WTC11 (cell line): ENCODE measurements at regions not wholly inside any gene's neighbourhood (a gene's known extent, or its start where the extent isn't known, plus 50 kb on each side); places are given as distances from the start of the nearest gene placed in this dataset.

Source experiments
- ATAC-seq: fragments of 200-7000 bp; cut with Tn5 transposase; 2 replicates; pipeline ENCODE4 v1.10.0; 2021; ENCODE audit warnings: mild to moderate bottlenecking, moderate library complexity
- CTCF ChIA-PET: fragments of 300-600 bp; sonication (Branson Sonifier 250); formaldehyde crosslinking; loops from one replicate; lab custom pipeline; 2021; ENCODE audit warnings: antibody characterized with exemption; lab: Charles Lee
- POLR2A ChIA-PET: fragments of 350-600 bp; sonication (Branson Sonifier 250); formaldehyde crosslinking; loops from one replicate; lab custom pipeline; 2021; ENCODE audit warnings: antibody characterized with exemption; lab: Charles Lee
- DNase-seq: peaks from one replicate; pipeline ENCODE4 v3.0.0; 2021; ENCODE audit warnings: low spot score
- H3K27ac Mint-ChIP-seq: 2 replicates; pipeline ENCODE4 v1.8.0; 2021; ENCODE audit warnings: mixed read lengths
- H3K27me3 Mint-ChIP-seq: 2 replicates; pipeline ENCODE4 v1.8.0; 2021; ENCODE audit warnings: low read depth, mild to moderate bottlenecking, moderate library complexity, mixed read lengths
- H3K36me3 Mint-ChIP-seq: 2 replicates; pipeline ENCODE4 v1.8.0; 2021; ENCODE audit warnings: mixed read lengths
- H3K4me1 Mint-ChIP-seq: 2 replicates; pipeline ENCODE4 v1.8.0; 2022; ENCODE audit warnings: mixed read lengths
- H3K4me3 Mint-ChIP-seq: 2 replicates; pipeline ENCODE4 v1.8.0; 2021; ENCODE audit warnings: mild to moderate bottlenecking, moderate library complexity, mixed read lengths
- H3K9me3 Mint-ChIP-seq: 2 replicates; pipeline ENCODE4 v1.8.0; 2021; ENCODE audit warnings: mixed read lengths
- CDX4 ChIP-seq: fragments of 250-450 bp; sonication (Bioruptor Pico); IDR thresholded peaks from 2 replicates; pipeline ENCODE4 v1.9.0; 2021; ENCODE audit warnings: moderate library complexity, mild to moderate bottlenecking, inconsistent platforms, borderline replicate concordance
- CREB1 ChIP-seq: sonication (generic); formaldehyde crosslinking; IDR thresholded peaks from 2 replicates; pipeline ENCODE4 v1.8.0; 2023; ENCODE audit warnings: mild to moderate bottlenecking, missing genetic modification reagents
- CTCF ChIP-seq: fragments of 200-600 bp; IDR thresholded peaks from 2 replicates; pipeline ENCODE4 v1.8.0; 2022; ENCODE audit warnings: antibody characterized with exemption
- ERG ChIP-seq: fragments of 250-450 bp; sonication (Bioruptor Pico); IDR thresholded peaks from 2 replicates; pipeline ENCODE4 v1.8.0; 2021; ENCODE audit warnings: mild to moderate bottlenecking
- FOXJ3 ChIP-seq: sonication (generic); formaldehyde crosslinking; IDR thresholded peaks from 2 replicates; pipeline ENCODE4 v1.9.0; 2021; ENCODE audit warnings: missing genetic modification reagents, mild to moderate bottlenecking, borderline replicate concordance
- GABPB1 ChIP-seq: sonication (generic); formaldehyde crosslinking; IDR thresholded peaks from 2 replicates; pipeline ENCODE4 v1.8.1; 2023; ENCODE audit warnings: mild to moderate bottlenecking, missing genetic modification reagents
- GRHL2 ChIP-seq: fragments of 250-450 bp; sonication (Bioruptor Pico); IDR thresholded peaks from 2 replicates; pipeline ENCODE4 v1.8.0; 2022; ENCODE audit warnings: mild to moderate bottlenecking, moderate library complexity; ENCODE audit not compliant: insufficient replicate concordance, severe bottlenecking
- IRF1 ChIP-seq: sonication (generic); formaldehyde crosslinking; IDR thresholded peaks from 2 replicates; pipeline ENCODE4 v1.8.0; 2023; ENCODE audit warnings: missing genetic modification reagents
- JAZF1 ChIP-seq: fragments of 250-450 bp; sonication (Bioruptor Pico); IDR thresholded peaks from 2 replicates; pipeline ENCODE4 v1.9.0; 2021; ENCODE audit warnings: moderate library complexity, mild to moderate bottlenecking, inconsistent platforms
- JUN ChIP-seq: sonication (generic); formaldehyde crosslinking; IDR thresholded peaks from 2 replicates; pipeline ENCODE4 v1.8.0; 2023; ENCODE audit warnings: mild to moderate bottlenecking, missing genetic modification reagents
- MXD4 ChIP-seq: fragments of 250-450 bp; sonication (Bioruptor Pico); IDR thresholded peaks from 2 replicates; pipeline ENCODE4 v1.8.0; 2021; ENCODE audit warnings: mild to moderate bottlenecking, moderate library complexity, borderline replicate concordance
- NFATC4 ChIP-seq: fragments of 250-450 bp; sonication (Bioruptor Pico); IDR thresholded peaks from 2 replicates; pipeline ENCODE4 v1.9.0; 2021; ENCODE audit warnings: mild to moderate bottlenecking
- NR1H2 ChIP-seq: sonication (generic); formaldehyde crosslinking; IDR thresholded peaks from 2 replicates; pipeline ENCODE4 v1.9.0; 2021; ENCODE audit warnings: mild to moderate bottlenecking, moderate library complexity, missing genetic modification reagents
- OVOL2 ChIP-seq: fragments of 250-450 bp; sonication (Bioruptor Pico); IDR thresholded peaks from 2 replicates; pipeline ENCODE4 v1.9.0; 2021; ENCODE audit warnings: mild to moderate bottlenecking, borderline replicate concordance
- PRDM15 ChIP-seq: sonication (generic); formaldehyde crosslinking; IDR thresholded peaks from 2 replicates; pipeline ENCODE4 v1.8.0; 2022; ENCODE audit warnings: missing genetic modification reagents
- RORB ChIP-seq: fragments of 250-450 bp; sonication (Bioruptor Pico); IDR thresholded peaks from 2 replicates; pipeline ENCODE4 v1.9.0; 2021; ENCODE audit warnings: mild to moderate bottlenecking
- TEAD1 ChIP-seq: sonication (generic); formaldehyde crosslinking; IDR thresholded peaks from 2 replicates; pipeline ENCODE4 v1.8.0; 2022; ENCODE audit warnings: mild to moderate bottlenecking, missing genetic modification reagents
- TEAD4 ChIP-seq: sonication (generic); formaldehyde crosslinking; IDR thresholded peaks from 2 replicates; pipeline ENCODE4 v1.8.0; 2022; ENCODE audit warnings: mild to moderate bottlenecking, missing genetic modification reagents
- TP53 ChIP-seq: sonication (generic); formaldehyde crosslinking; IDR thresholded peaks from 2 replicates; pipeline ENCODE4 v1.8.1; 2023; ENCODE audit warnings: mild to moderate bottlenecking, missing genetic modification reagents
- USF2 ChIP-seq: sonication (generic); formaldehyde crosslinking; IDR thresholded peaks from 2 replicates; pipeline ENCODE4 v1.8.1; 2023; ENCODE audit warnings: mild to moderate bottlenecking, missing genetic modification reagents, moderate library complexity
- ZBTB43 ChIP-seq: sonication (generic); formaldehyde crosslinking; IDR thresholded peaks from 2 replicates; pipeline ENCODE4 v1.8.1; 2023; ENCODE audit warnings: mild to moderate bottlenecking, missing genetic modification reagents
- ZMAT4 ChIP-seq: fragments of 250-450 bp; sonication (Bioruptor Pico); IDR thresholded peaks from 2 replicates; pipeline ENCODE4 v1.9.0; 2021; ENCODE audit warnings: mild to moderate bottlenecking
- ZNF121 ChIP-seq: sonication (generic); formaldehyde crosslinking; IDR thresholded peaks from 2 replicates; pipeline ENCODE4 v1.8.0; 2023; ENCODE audit warnings: missing genetic modification reagents

GRCh38 chr3:25982756-25983155, 192.9 kb downstream of the OXSM start:
- ATAC-seq, result no peak
- CTCF ChIA-PET, result no interaction called here
- TF ChIP-seq CDX4, result no peak
- no peak for TF ChIP-seq FOXJ3 (CRISPR knock-in tag)
- no peak for TF ChIP-seq GABPB1
- TF ChIP-seq TEAD1 (CRISPR knock-in tag), result no peak
- TF ChIP-seq USF2 (CRISPR knock-in tag), result no peak
- TF ChIP-seq ZBTB43, result no peak
- TF ChIP-seq NR1H2 (CRISPR knock-in tag), result no peak
- no peak for TF ChIP-seq ZNF121 (CRISPR knock-in tag)
- no peak for TF ChIP-seq ZMAT4 (CRISPR knock-in tag)
- no peak for TF ChIP-seq IRF1 (CRISPR knock-in tag)
- no peak for TF ChIP-seq PRDM15
- no peak for TF ChIP-seq CREB1 (CRISPR knock-in tag)
- no peak for TF ChIP-seq JAZF1 (CRISPR knock-in tag)
- no peak for TF ChIP-seq TP53 (CRISPR knock-in tag)
- no peak for TF ChIP-seq MXD4 (CRISPR knock-in tag)
- no peak for TF ChIP-seq NFATC4 (CRISPR knock-in tag)
- Mint-ChIP-seq H3K36me3 (no peaks in the 10 kb centered on the region), H3K4me3 (no peak overlapping the region), H3K9me3 (no peaks in the 10 kb centered on the region), H3K4me1 (no peaks in the 10 kb centered on the region), H3K27me3 (no peaks in the 10 kb centered on the region), H3K27ac (no peak overlapping the region)
- POLR2A ChIA-PET, result no interaction called here
- no peak for DNase-seq

- no peaks in the 10 kb centered on the region for H3K4me1 Mint-ChIP-seq
- H3K9me3 Mint-ChIP-seq, result no peaks in the 10 kb centered on the region
- TF ChIP-seq CREB1 (CRISPR knock-in tag) (no peak), OVOL2 (CRISPR knock-in tag) (no peak), ZBTB43 (no peak), IRF1 (CRISPR knock-in tag) (no peak), JUN (no peak), TEAD4 (no peak), GRHL2 (CRISPR knock-in tag) (no peak), ERG (CRISPR knock-in tag) (no peak), CDX4 (no peak), CTCF (no peak), RORB (no peak)
These were observed 195.7 kb downstream of the OXSM start for GRCh38 chr3:25985621-25986020.

More at GRCh38 chr3:25985621-25986020, 195.7 kb downstream of the OXSM start:
- H3K36me3 Mint-ChIP-seq, result no peaks in the 10 kb centered on the region
- H3K4me3 Mint-ChIP-seq, result no peak overlapping the region
- DNase-seq (no peak), ATAC-seq (no peak)
- no peak overlapping the region for H3K27ac Mint-ChIP-seq
- ChIA-PET CTCF (no interaction called here), POLR2A (no interaction called here)
- no peaks in the 10 kb centered on the region for H3K27me3 Mint-ChIP-seq
